H1 (cell line): ENCODE measurements at regions not wholly inside any gene's neighbourhood (a gene's known extent, or its start where the extent isn't known, plus 50 kb on each side); places are given as distances from the start of the nearest gene placed in this dataset.

Experiments used
- CTCF ChIA-PET: fragments of 300-600 bp; sonication (Branson Sonifier 250); formaldehyde crosslinking; loops from one replicate; lab custom pipeline; 2021; ENCODE audit not compliant: partially characterized antibody; lab: Charles Lee
- POLR2A ChIA-PET: fragments of 300-600 bp; sonication (Branson Sonifier 250); formaldehyde crosslinking; loops from one replicate; lab custom pipeline; 2021; ENCODE audit warnings: inconsistent platforms; ENCODE audit not compliant: partially characterized antibody; lab: Charles Lee
- DNase-seq, 2 experiments: peaks; one replicate each; pipeline versions ENCODE4 v3.0.0 to v3.0.0-alpha.2; 2010 to 2022; ENCODE audit warnings: low spot score in 2 of 2, low read depth in 1 of 2, mixed read lengths in 1 of 2
- FAIRE-seq: peaks from 2 replicates; lab custom pipeline; 2011; peaks lifted over from hg19 to GRCh38; lab: Jason Lieb, UNC
- H2AFZ ChIP-seq: 2 replicates; pipeline ENCODE4 v1.8.1; 2012; ENCODE audit warnings: low read length, inconsistent platforms
- H2AK5ac ChIP-seq: 2 replicates; pipeline ENCODE4 v1.6.1; 2013; ENCODE audit warnings: low read depth, low read length
- H2BK120ac ChIP-seq: replicated peaks from 2 replicates; pipeline ENCODE3; 2013; ENCODE audit warnings: low read depth, low read length, inconsistent platforms
- H2BK12ac ChIP-seq: 2 replicates; pipeline ENCODE4 v1.6.1; 2013; ENCODE audit warnings: low read depth, low read length
- H2BK15ac ChIP-seq: 2 replicates; pipeline ENCODE4 v1.6.1; 2013; ENCODE audit warnings: low read length
- H2BK20ac ChIP-seq: 2 replicates; pipeline ENCODE4 v1.6.1; 2013; ENCODE audit warnings: low read length
- H2BK5ac ChIP-seq: 2 replicates; pipeline ENCODE4 v1.6.1; 2013; ENCODE audit warnings: low read depth, low read length
- H3K14ac ChIP-seq: 2 replicates; pipeline ENCODE4 v1.6.1; 2013; ENCODE audit warnings: inconsistent platforms; ENCODE audit not compliant: insufficient read length
- H3K18ac ChIP-seq: 2 replicates; pipeline ENCODE4 v1.6.1; 2013; ENCODE audit warnings: low read length; ENCODE audit errors: extremely low read depth
- H3K23ac ChIP-seq: 2 replicates; pipeline ENCODE4 v1.6.1; 2013; ENCODE audit warnings: inconsistent platforms; ENCODE audit not compliant: insufficient read length
- H3K23me2 ChIP-seq: 2 replicates; pipeline ENCODE4 v1.6.1; 2013; ENCODE audit warnings: low read depth, low read length
- H3K27ac ChIP-seq: 2 replicates; pipeline ENCODE4 v1.6.1; 2011; ENCODE audit warnings: low read depth, low read length, inconsistent platforms
- H3K27me3 ChIP-seq, 4 experiments: replicated peaks in 1 of 4; 1 replicate in 1 of 4; 2 replicates in 3 of 4; pipeline versions ENCODE4 v1.6.1 to v1.8.1; 2011 to 2013; ENCODE audit warnings: low read length in 3 of 4, mild to moderate bottlenecking in 3 of 4, inconsistent platforms in 2 of 4, mixed read lengths in 2 of 4, moderate library complexity in 1 of 4; ENCODE audit not compliant: control insufficient read depth in 3 of 4, insufficient read depth in 3 of 4; ENCODE audit errors: extremely low read depth in 1 of 4
- H3K36me3 ChIP-seq, 4 experiments: 2 replicates each; pipeline versions ENCODE4 v1.6.1 to v1.8.1; 2011 to 2013; ENCODE audit warnings: mild to moderate bottlenecking in 4 of 4, low read length in 3 of 4, moderate library complexity in 2 of 4, control low read depth in 1 of 4, inconsistent platforms in 1 of 4; ENCODE audit not compliant: insufficient read depth in 4 of 4, control insufficient read depth in 2 of 4
- H3K4ac ChIP-seq: replicated peaks from 2 replicates; pipeline ENCODE3; 2013; ENCODE audit warnings: low read length, low read depth, mixed read lengths, inconsistent platforms; ENCODE audit not compliant: insufficient read length
- H3K4me1 ChIP-seq, 4 experiments: replicated peaks in 1 of 4; 1 replicate in 1 of 4; 2 replicates in 3 of 4; pipeline versions ENCODE4 v1.6.1 to v1.8.1; 2011 to 2013; ENCODE audit warnings: low read length in 3 of 4, inconsistent platforms in 2 of 4, mixed read lengths in 1 of 4; ENCODE audit not compliant: insufficient read depth in 4 of 4, control insufficient read depth in 3 of 4
- H3K4me2 ChIP-seq, 2 experiments: 2 replicates each; pipeline versions ENCODE4 v1.6.1 to v1.8.1; 2011 to 2013; ENCODE audit warnings: low read depth in 2 of 2, low read length in 2 of 2, control low read depth in 1 of 2, inconsistent platforms in 1 of 2, mild to moderate bottlenecking in 1 of 2; ENCODE audit not compliant: insufficient read depth in 1 of 2
- H3K4me3 ChIP-seq, 4 experiments: fragments of 200-600, 300-600 bp in 1 of 4; sonication (generic), shearing (Covaris generic), sonication (Bioruptor Twin) in 1 of 4; 2 replicates each; pipeline versions ENCODE4 v1.5.1 to v1.8.1; 2011 to 2016; ENCODE audit warnings: low read length in 4 of 4, low read depth in 3 of 4, control low read depth in 2 of 4, inconsistent platforms in 2 of 4, mild to moderate bottlenecking in 2 of 4, mixed read lengths in 1 of 4, moderate library complexity in 1 of 4; ENCODE audit not compliant: insufficient read depth in 2 of 4; ENCODE audit errors: extremely low read depth in 1 of 4
- H3K56ac ChIP-seq: replicated peaks from 2 replicates; pipeline ENCODE3; 2013; ENCODE audit warnings: low read depth, mild to moderate bottlenecking, mixed read lengths, low read length, inconsistent platforms; ENCODE audit not compliant: insufficient read length
- H3K79me1 ChIP-seq: 2 replicates; pipeline ENCODE4 v1.6.1; 2013; ENCODE audit warnings: low read depth, low read length, control low read depth
- H3K79me2 ChIP-seq, 2 experiments: 2 replicates each; pipeline versions ENCODE4 v1.6.1 to v1.8.1; 2012 to 2013; ENCODE audit warnings: low read length in 2 of 2, mild to moderate bottlenecking in 2 of 2, inconsistent platforms in 1 of 2; ENCODE audit not compliant: insufficient read depth in 2 of 2, control insufficient read depth in 1 of 2
- H3K9ac ChIP-seq, 4 experiments: replicated peaks in 1 of 4; 1 replicate in 1 of 4; 2 replicates in 3 of 4; pipeline versions ENCODE4 v1.6.1 to v1.8.1; 2011 to 2013; ENCODE audit warnings: low read depth in 3 of 4, low read length in 3 of 4, control low read depth in 2 of 4, mild to moderate bottlenecking in 2 of 4, moderate library complexity in 2 of 4, inconsistent platforms in 1 of 4; ENCODE audit errors: extremely low read depth in 1 of 4
- H3K9me3 ChIP-seq, 2 experiments: 2 replicates each; pipeline versions ENCODE4 v1.6.1 to v1.8.1; 2012 to 2013; ENCODE audit warnings: mild to moderate bottlenecking in 2 of 2, moderate library complexity in 2 of 2, control low read depth in 1 of 2, inconsistent platforms in 1 of 2, low read depth in 1 of 2, low read length in 1 of 2, mixed read lengths in 1 of 2; ENCODE audit not compliant: insufficient read depth in 2 of 2
- H4K20me1 ChIP-seq, 2 experiments: replicated peaks in 1 of 2; 2 replicates each; pipeline versions ENCODE3 to v1.8.1; 2011 to 2013; ENCODE audit warnings: inconsistent platforms in 2 of 2, low read length in 2 of 2, mild to moderate bottlenecking in 1 of 2; ENCODE audit not compliant: insufficient read depth in 2 of 2, control insufficient read depth in 1 of 2
- H4K5ac ChIP-seq: 2 replicates; pipeline ENCODE4 v1.6.1; 2013; ENCODE audit warnings: low read length, low read depth, mixed read lengths, inconsistent platforms; ENCODE audit not compliant: insufficient read length
- H4K8ac ChIP-seq: 2 replicates; pipeline ENCODE4 v1.8.0; 2013; ENCODE audit warnings: mild to moderate bottlenecking, moderate library complexity, low read length, inconsistent platforms; ENCODE audit not compliant: insufficient read depth; ENCODE audit errors: extremely low read depth
- H4K91ac ChIP-seq: replicated peaks from 2 replicates; pipeline ENCODE3; 2013; ENCODE audit warnings: low read length, mixed read lengths, inconsistent platforms; ENCODE audit not compliant: insufficient read length
- BCL11A ChIP-seq, 2 experiments: IDR thresholded peaks; one replicate each; pipeline ENCODE4 v1.6.1; 2011; ENCODE audit warnings: low read depth in 2 of 2, low read length in 2 of 2, mild to moderate bottlenecking in 2 of 2
- CBX8 ChIP-seq: fragments of 300-800, 300-1000 bp; sonication (generic); IDR thresholded peaks from 2 replicates; pipeline ENCODE4 v1.7.1; 2016; ENCODE audit warnings: low read depth, low read length, borderline replicate concordance
- CTBP2 ChIP-seq: IDR thresholded peaks from 2 replicates; pipeline ENCODE4 v1.7.0; 2011; ENCODE audit warnings: borderline replicate concordance, mild to moderate bottlenecking, moderate library complexity, mixed read lengths, low read length; ENCODE audit not compliant: insufficient read depth, insufficient read length
- RNF2 ChIP-seq: fragments of 200-900, 300-1000 bp; sonication (generic); IDR thresholded peaks from 2 replicates; pipeline ENCODE4 v1.7.1; 2016; ENCODE audit warnings: borderline replicate concordance, low read depth, mild to moderate bottlenecking, antibody characterized with exemption, low read length; ENCODE audit not compliant: poor library complexity, severe bottlenecking; ENCODE audit errors: missing control alignments
- TBP ChIP-seq: IDR thresholded peaks from 2 replicates; pipeline ENCODE4 v1.6.1; 2011; ENCODE audit warnings: low read depth, low read length, improper control_type of control experiment
- TCF12 ChIP-seq: IDR thresholded peaks from 2 replicates; pipeline ENCODE4 v1.6.1; 2011; ENCODE audit warnings: low read depth, mild to moderate bottlenecking, low read length
- WGBS, 2 experiments: shearing (Covaris generic) in 1 of 2; methylation state at CpG; one replicate each; pipeline versions ENCODE4 v1.1.6 to v1.1.7; 2013 to 2015; ENCODE audit warnings: low lambda C conversion rate in 2 of 2, mixed read lengths in 2 of 2, inconsistent platforms in 1 of 2, low coverage in 1 of 2, missing lambda C conversion rate in 1 of 2; ENCODE audit not compliant: insufficient replicate concordance in 2 of 2, insufficient coverage in 1 of 2, insufficient read length in 1 of 2; ENCODE audit errors: extremely low coverage in 1 of 2, missing lambda C conversion rate in 1 of 2; 5-methylcytosine and 5-hydroxymethylcytosine counted together

DNA sequence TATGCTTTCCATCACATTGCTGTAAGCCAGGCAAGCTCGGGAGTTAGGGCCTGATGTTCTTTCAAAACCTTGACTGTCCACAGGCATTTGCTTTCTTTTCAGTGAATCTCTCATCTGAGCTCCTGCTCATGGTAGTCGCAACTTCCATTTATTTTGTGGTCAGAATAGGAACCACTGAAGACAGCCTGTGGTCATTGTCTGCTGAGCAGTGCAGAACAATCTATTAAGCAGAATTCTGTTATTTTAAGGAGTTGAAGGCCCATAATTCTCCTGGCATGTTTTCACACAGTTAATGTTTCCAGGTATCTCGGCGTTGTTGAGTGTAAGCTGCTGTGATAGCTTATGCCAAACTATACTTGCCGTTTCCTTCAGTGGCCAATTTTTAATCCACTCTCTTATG, 491.1 kb upstream of the AKR1E2 start:
- Histone ChIP-seq H3K4me2 (no peak overlapping the region), H2BK20ac (no peak overlapping the region), H3K4me1 (0 out of 7 replicates have a peak, but pooled peaks cover 0 to 2% (median 0%) of the 10 kb centered on the region in 4 experiments), H3K79me1 (no peaks in the 10 kb centered on the region), H3K9ac (no peak overlapping the region), H2BK12ac (no peak overlapping the region), H3K79me2 (no peaks in the 10 kb centered on the region), H3K36me3 (no peaks in the 10 kb centered on the region), H3K23ac (no peak overlapping the region), H2AK5ac (no peak overlapping the region), H3K4me3 (no peak overlapping the region), H3K14ac (no peak overlapping the region), H4K20me1 (no peaks in the 10 kb centered on the region), H3K18ac (no peak overlapping the region), H2BK15ac (no peak overlapping the region), H3K27ac (no peak overlapping the region), H2BK120ac (no peak overlapping the region), H2BK5ac (no peak overlapping the region), H3K56ac (no peak overlapping the region), H3K9me3 (0 out of 4 replicates have a peak, but pooled peaks cover 0 to 3% of the 10 kb centered on the region in 2 experiments), H3K4ac (no peak overlapping the region), H3K23me2 (no peaks in the 10 kb centered on the region), H3K27me3 (no peaks in the 10 kb centered on the region), H2AFZ (no peak overlapping the region), H4K91ac (no peak overlapping the region), H4K8ac (no peak overlapping the region), H4K5ac (no peak overlapping the region)
- TF ChIP-seq CBX8 = no peak
- no peak for TF ChIP-seq BCL11A (IDR thresholded peaks at IDR 0.05; ENCODE audit: low read depth in 2 of 2, low read length in 2 of 2)
- TF ChIP-seq RNF2 = no peak
- no peak for TF ChIP-seq TBP
- no peak for TF ChIP-seq TCF12
- no peak for TF ChIP-seq CTBP2
- CTCF ChIA-PET = interaction anchor here (0.9 kb wide), 1 partner anchor 10 kb away, joined by 3 read pairs; no protein-coding TSS in a partner anchor
- 98% methylated on average over 5 of the region's 5 CpGs; no CpG with 5 or more reads in 1 of the 2 experiments for WGBS, 2 experiments
- POLR2A ChIA-PET = no interaction called here
- DNase-seq (no peak), FAIRE-seq (no peak)
